Activated CD8-positive, alpha-beta T cell treated with anti-CD3 and anti-CD28 coated beads for 36 hours (primary cell): ENCODE measurements at regions not wholly inside any gene's neighbourhood (a gene's known extent, or its start where the extent isn't known, plus 50 kb on each side); places are given as distances from the start of the nearest gene placed in this dataset.

Experiments
- ATAC-seq: fragments of 200-7000 bp; cut with Tn5 transposase; one replicate; pipeline ENCODE4 v1.10.0; 2021; ENCODE audit warnings: mild to moderate bottlenecking, moderate library complexity
- CTCF ChIA-PET: fragments of 350-600 bp; sonication (Branson Sonifier 250); formaldehyde crosslinking; loops from one replicate; lab custom pipeline; 2021; ENCODE audit warnings: antibody characterized with exemption; lab: Charles Lee
- POLR2A ChIA-PET: fragments of 350-600 bp; sonication (Branson Sonifier 250); formaldehyde crosslinking; loops from one replicate; lab custom pipeline; 2021; ENCODE audit warnings: antibody characterized with exemption; lab: Charles Lee
- DNase-seq: peaks from one replicate; pipeline ENCODE4 v3.0.0-alpha.2; 2020
- H3K27ac Mint-ChIP-seq: one replicate; pipeline ENCODE4 v1.8.0; 2021; ENCODE audit warnings: mild to moderate bottlenecking, mixed read lengths
- H3K27me3 Mint-ChIP-seq: one replicate; pipeline ENCODE4 v1.8.0; 2021; ENCODE audit warnings: mixed read lengths
- H3K36me3 Mint-ChIP-seq: one replicate; pipeline ENCODE4 v1.8.0; 2021; ENCODE audit warnings: low read depth, mixed read lengths
- H3K4me1 Mint-ChIP-seq: one replicate; pipeline ENCODE4 v1.8.0; 2021; ENCODE audit warnings: low read depth, mixed read lengths
- H3K4me3 Mint-ChIP-seq: one replicate; pipeline ENCODE4 v1.8.0; 2021; ENCODE audit warnings: mild to moderate bottlenecking, moderate library complexity, mixed read lengths
- H3K9me3 Mint-ChIP-seq: one replicate; pipeline ENCODE4 v1.8.0; 2021; ENCODE audit warnings: mixed read lengths
- CTCF ChIP-seq: fragments of 200-600 bp; IDR thresholded peaks from one replicate; pipeline ENCODE4 v1.8.0; 2022; ENCODE audit warnings: antibody characterized with exemption, mild to moderate bottlenecking
- intact Hi-C: fragments of 100-400 bp; cut with micrococcal nuclease; formaldehyde crosslinking; loops from one replicate; pipeline ENCODE4 v1.10.0; 2022

DNA sequence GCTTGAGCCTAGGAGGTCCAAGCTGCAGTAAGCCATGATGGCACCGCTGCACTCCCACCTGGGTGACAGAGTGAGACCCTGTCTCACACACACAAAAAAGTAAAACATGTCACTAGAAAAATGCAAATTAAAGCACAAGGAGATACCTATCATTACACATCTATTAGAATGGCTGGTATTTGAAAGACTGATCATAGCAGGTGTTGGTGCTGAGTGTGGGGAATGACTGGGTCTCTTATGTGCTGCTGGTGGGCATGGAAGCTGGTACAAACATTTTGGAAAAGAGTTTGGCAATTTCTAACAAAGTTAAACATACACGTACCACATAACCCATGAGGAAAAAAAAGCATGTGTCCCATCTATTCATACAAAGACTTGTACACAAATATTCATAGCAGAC is 142.1 kb upstream of the ZBTB40 start:
- CTCF ChIA-PET, result interaction anchor here (1.6 kb wide), 1 partner anchor 106 kb away, joined by 4 read pairs; no protein-coding TSS in a partner anchor

GRCh38 chr1:22311461-22311860 is 140.2 kb upstream of the ZBTB40 start:
- ATAC-seq (no peak), DNase-seq (no peak)
- Mint-ChIP-seq H3K36me3 (no peaks in the 10 kb centered on the region), H3K27me3 (peaks cover 21% of the 10 kb centered on the region), H3K4me3 (no peak overlapping the region), H3K4me1 (no peaks in the 10 kb centered on the region), H3K27ac (no peak overlapping the region), H3K9me3 (peaks cover 2% of the 10 kb centered on the region)
- POLR2A ChIA-PET, result interaction anchor here (0.7 kb wide), 1 partner anchor 142 kb away, joined by 3 read pairs; no protein-coding TSS in a partner anchor
- intact Hi-C loops, result no loop called here
- TF ChIP-seq CTCF, result no peak
- CTCF ChIA-PET, result no interaction called here

More for the DNA sequence above, 142.1 kb upstream of the ZBTB40 start:
- Mint-ChIP-seq H3K4me3 (no peak overlapping the region), H3K9me3 (peaks cover 2% of the 10 kb centered on the region), H3K27ac (no peak overlapping the region), H3K27me3 (peaks cover 23% of the 10 kb centered on the region), H3K36me3 (no peaks in the 10 kb centered on the region), H3K4me1 (no peaks in the 10 kb centered on the region)
- DNase-seq (no peak), ATAC-seq (no peak)
- no peak for TF ChIP-seq CTCF
- POLR2A ChIA-PET, result interaction anchor here (0.6 kb wide), 1 partner anchor 445 kb away, joined by 6 read pairs; no protein-coding TSS in a partner anchor
- intact Hi-C loops, result no loop called here

DNA sequence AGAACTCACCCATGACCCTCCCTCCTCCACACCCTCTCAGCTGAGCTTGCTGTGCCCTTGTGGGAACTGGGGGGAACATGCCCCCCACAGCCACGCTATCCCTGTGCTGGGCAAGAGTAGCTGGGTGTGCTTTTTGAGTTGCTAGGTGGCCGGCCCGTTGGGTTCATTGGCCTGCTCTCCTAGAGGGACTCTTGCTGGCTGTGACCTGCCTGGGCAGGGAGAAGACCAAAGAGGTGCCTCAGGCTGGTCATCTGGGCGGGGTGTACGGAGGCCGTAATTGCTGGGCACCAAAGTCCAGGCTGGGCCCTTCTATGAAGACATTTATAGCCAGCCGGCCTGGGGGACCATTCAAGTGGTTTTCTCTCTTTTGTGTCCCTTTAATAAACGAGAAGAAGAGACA is 138.3 kb upstream of the ZBTB40 start:
- ATAC-seq (no peak), DNase-seq (no peak)
- peaks cover 2% of the 10 kb centered on the region for H3K9me3 Mint-ChIP-seq
- no peaks in the 10 kb centered on the region for H3K36me3 Mint-ChIP-seq
- intact Hi-C loops, result no loop called here
- no peak for TF ChIP-seq CTCF
- ChIA-PET POLR2A (no interaction called here), CTCF (no interaction called here)
- H3K4me3 Mint-ChIP-seq, result no peak overlapping the region
- no peak overlapping the region for H3K27ac Mint-ChIP-seq
- H3K4me1 Mint-ChIP-seq, result no peaks in the 10 kb centered on the region
- peaks cover 18% of the 10 kb centered on the region for H3K27me3 Mint-ChIP-seq

DNA sequence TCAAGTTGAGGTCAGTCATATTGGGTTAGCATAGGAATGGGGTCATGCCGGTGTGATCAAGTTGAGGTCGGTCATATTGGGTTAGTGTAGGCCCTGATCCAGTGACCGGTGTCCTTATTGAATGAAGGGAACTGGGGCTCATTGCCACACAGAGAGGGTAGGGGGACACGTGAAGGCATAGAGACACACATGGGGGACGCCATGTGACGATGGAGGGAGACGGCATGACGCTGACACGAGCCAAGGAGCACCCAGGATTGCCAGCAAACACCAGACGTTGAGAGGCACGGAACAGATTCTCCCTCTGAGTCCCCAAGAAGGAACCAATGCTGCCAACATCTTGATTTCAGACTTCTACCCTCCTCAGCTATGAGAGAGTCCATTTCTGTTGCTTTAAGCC is 136.9 kb upstream of the ZBTB40 start:
- CTCF ChIA-PET, result no interaction called here

More for the DNA sequence above, 136.9 kb upstream of the ZBTB40 start:
- POLR2A ChIA-PET, result no interaction called here
- no peaks in the 10 kb centered on the region for H3K36me3 Mint-ChIP-seq
- H3K4me3 Mint-ChIP-seq, result no peak overlapping the region
- no peak for ATAC-seq
- no peaks in the 10 kb centered on the region for H3K4me1 Mint-ChIP-seq
- no peak for TF ChIP-seq CTCF
- intact Hi-C loops, result no loop called here
- peaks cover 1% of the 10 kb centered on the region for H3K9me3 Mint-ChIP-seq
- H3K27ac Mint-ChIP-seq, result no peak overlapping the region
- H3K27me3 Mint-ChIP-seq, result peaks cover 23% of the 10 kb centered on the region
- no peak for DNase-seq
